ENCODE measurements at regions not wholly inside any gene's neighbourhood (a gene's known extent, or its start where the extent isn't known, plus 50 kb on each side); places are given as distances from the start of the nearest gene placed in this dataset.
"Not testable (repeated sequence)": the region's sequence is repeated elsewhere in the genome, so short reads cannot be mapped to it uniquely, and the experiment has no call there.

DNA sequence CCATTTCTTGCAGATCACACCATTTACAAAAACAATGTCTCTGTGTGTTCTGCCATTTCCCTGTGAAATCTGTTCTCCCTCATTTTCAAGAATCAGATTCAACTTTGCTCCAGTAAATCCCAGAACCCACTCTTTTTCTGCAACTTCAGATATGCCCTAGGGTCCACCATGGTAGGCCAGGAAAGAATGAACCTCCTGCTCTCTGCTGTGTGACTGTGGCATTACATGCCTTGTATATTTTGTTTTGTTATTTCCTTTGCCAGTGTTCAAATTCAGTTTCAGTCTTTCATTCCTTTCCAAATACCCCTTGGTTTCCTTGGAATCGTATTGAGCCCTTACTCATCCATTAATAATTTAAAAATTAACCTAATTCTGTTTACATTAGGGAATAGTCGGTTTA is 290.2 kb upstream of the VCX start:
- intact Hi-C loops (cut with DNase I) = no loop called here
- ATAC-seq = no peak
- DNase-seq (ENCODE audit: missing footprints) = no peak

DNA sequence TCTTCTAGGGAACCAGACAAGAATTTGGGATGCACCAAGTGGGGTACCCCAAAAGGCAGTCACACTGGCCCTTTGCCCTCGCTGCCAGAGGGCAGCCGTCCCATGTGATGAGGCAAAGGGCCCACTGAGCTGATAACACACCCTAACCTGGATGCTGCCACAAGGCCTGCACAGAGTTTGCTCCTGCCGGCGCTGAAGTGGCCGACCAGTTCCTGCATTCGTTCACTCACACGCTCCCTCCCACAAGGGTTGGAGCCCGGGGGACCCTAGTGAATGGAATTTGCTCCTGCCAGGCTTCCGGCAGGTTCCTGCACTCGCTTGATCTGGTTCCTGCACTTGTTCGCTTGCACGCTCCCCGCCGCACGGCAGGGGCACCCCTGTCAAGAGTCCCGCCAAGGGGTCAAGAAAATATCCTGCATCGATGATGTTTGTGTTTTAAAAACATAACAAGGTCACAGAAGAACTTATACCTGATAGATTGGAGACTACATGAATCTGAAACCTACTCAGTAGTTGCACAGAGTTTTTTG is 296.4 kb upstream of the VCX start:
- ATAC-seq (no peak), DNase-seq (ENCODE audit: missing footprints) (no peak)
- intact Hi-C loops (cut with DNase I) = no loop called here

DNA sequence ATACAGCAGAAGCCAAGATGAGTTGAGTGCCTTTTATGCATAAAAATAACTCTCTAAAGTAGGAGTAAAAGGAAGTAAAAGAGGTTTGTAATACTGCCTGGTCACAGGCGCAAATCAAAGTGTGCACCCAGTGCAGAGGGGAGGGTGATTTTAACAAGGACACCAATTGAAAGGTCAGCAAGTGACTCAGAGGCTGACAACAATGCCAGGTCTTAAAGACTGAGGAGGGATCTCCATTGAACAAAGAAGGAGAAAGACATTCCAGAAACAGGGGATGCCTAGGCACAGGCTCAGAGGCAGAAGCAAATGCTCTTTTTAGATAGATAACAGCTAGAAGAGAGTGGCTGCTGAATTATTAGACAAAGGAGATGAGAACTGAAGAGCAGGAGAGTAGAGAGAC is 297.4 kb upstream of the VCX start:
- DNase-seq (ENCODE audit: missing footprints) (no peak), ATAC-seq (no peak)
- intact Hi-C loops (cut with DNase I) = no loop called here

DNA sequence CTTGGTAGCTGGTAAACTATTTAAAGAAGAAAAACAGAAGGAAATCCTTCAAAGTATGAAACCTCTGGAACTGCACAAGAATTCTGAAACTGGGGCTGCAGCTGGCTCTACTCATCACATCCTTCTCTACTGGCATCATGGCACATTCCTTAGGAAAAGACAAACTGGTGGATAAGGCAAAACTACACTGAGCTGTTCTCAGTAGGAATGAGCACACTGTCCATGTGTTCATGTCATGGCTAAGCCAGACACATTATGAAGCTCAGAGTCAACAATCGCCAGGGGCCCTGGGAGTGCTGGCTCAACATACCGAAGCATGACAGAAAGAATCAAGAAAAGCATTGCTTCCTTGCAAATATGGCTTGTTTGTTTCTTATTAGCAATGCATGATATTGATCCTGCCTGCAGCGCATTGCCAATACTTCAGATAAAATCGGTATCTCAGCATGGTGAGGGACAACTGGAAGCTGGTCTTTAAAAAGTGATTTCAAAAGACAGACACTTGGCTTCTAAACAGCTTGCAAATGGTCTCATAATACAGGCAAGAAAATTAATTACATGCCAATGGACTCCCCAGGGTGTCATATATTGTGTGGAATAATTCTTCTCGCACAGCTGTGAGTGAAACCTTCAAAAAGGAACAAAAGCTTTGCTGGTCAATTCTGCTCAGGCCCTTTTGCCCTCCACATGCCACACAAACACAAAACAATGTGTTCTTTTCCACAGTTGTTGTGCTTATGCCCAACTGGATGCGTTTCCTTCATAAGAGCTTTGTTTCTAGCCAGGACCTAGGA is 300.2 kb upstream of the VCX start:
- intact Hi-C loops (cut with DNase I) = no loop called here
- ATAC-seq = no peak

DNA sequence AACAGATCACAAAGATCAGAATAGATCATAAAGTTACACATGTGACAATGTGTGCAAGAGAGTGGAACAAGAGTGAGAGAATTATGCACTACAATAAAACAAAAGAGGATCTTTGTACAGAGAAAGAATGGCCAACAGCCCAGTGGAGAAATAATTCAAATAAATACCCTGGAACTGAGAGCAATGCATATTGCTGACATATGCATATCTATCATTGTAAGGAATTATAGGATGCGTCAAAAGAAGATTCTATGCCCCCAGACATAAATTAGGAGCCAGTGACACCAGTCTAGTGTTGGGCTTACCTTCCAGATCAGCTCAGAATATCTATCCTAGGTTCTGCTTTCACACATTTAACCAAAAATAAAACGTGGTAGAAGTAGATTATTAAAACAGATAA is 320.1 kb upstream of the VCX start:
- intact Hi-C loops (cut with DNase I) = no loop called here
- DNase-seq (ENCODE audit: missing footprints) = no peak
- ATAC-seq = no peak

More for the DNA sequence above, 300.2 kb upstream of the VCX start:
- no peak for DNase-seq (ENCODE audit: missing footprints)

DNA sequence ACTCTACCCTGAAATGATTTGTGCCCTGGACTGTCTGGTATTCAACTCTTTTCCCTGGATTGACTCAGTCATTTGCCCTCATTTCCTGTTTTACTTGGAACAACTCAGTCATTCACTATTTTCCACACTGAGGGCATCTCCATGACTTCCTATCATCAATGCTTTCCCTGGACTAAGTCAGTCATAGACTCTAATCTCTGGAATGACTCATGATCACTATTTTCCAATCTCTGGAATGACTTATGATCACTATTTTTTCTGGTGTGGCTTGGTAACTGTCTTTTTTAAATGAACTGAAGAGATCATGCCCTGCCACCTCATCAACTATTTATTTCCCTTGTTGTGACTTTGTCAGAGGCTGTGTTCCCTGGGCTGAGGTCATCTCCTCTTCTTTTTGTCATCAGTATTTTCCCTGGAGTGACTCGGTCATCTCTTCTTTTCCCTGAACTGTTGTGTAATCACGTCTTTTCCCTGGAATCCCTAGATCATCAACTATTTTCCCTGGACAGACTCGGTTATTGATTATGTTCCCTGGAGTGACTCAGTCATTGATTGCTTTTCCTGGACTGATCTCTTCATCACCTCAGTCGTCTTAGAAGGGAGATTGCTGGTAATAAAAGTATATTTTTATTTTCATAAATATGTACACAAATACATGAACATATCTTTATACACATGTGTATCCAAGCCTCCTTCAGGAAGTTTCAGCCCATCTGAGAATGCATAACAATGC is 327.1 kb upstream of the VCX start:
- ATAC-seq (no peak), DNase-seq (ENCODE audit: missing footprints) (no peak)
- intact Hi-C loops (cut with DNase I) = no loop called here

DNA sequence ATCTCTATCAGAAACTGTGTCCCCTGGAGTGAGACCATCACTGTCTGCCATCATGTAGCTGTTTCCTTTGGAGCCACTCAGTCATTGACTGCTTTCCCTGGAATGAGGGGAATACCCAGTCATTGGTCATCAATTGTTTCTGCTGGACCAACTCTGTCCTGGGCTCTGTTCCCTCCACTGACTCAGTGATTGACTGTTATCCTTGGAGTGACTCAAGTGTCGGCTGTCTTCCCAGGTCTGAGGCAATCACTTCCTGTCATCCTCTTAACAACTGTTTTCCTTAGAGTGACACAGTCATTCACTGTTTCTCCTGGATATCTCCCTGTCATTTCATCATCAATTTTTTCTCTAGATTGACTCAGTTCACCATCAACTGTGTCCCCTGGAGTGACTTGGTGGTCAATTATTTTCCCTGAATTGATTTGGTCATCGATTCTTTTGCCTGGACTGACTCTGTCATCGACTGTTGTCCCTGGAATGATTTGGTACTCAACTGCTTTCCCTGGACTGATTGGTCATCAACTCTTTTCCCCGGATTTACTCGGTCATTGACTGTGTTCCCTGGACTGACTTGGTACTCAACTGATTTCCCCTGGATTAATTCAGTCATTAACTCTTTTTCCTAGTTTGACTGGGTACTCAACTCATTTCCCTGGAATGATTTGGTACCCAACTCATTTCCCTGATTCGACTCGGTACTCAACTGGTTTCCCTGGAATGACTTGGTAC is 327.9 kb upstream of the VCX start:
- no peak for ATAC-seq
- no peak for DNase-seq (ENCODE audit: missing footprints)
- intact Hi-C loops (cut with DNase I) = no loop called here

DNA sequence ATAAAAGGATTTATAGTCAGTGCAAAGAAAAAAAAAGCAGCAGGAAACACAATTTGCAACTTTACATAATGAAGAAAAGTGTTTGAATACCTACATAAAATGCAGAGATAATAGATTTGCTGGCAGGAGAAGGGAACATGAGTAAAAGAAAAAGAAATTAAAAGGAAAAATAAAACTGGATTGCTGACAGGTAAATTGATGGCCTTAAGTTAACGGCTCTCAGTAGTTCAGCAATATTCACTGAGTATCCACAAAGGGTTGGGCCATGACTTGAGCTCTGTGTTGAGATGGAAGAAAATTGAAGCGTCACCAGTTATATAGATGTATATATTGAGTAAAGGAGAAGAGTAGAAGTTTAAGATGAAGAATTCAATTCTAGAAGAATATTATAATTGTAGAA is 330.1 kb upstream of the VCX start:
- no peak for DNase-seq (ENCODE audit: missing footprints)
- intact Hi-C loops (cut with DNase I) = no loop called here
- ATAC-seq = no peak

DNA sequence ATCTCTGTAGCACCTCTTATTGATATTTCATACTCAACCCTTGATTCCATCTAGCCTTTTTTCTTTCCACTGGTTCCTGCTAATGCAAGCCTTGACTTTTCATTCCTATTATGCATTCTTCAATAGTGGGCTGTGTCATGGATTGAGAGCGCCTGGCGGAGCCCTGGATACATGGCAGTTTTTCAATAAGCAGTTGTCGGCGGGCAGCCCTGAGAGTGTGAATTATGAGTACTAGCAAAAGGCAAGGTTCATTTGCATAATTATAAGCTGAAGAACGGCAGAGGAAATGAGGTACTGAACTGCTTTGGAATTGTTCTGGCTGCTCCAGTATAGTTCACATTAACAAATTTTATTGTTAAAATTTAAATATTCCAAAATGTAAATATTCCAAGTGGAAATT is 339.7 kb upstream of the VCX start:
- no peak for ATAC-seq
- no peak for DNase-seq (ENCODE audit: missing footprints)
- intact Hi-C loops (cut with DNase I) = no loop called here

DNA sequence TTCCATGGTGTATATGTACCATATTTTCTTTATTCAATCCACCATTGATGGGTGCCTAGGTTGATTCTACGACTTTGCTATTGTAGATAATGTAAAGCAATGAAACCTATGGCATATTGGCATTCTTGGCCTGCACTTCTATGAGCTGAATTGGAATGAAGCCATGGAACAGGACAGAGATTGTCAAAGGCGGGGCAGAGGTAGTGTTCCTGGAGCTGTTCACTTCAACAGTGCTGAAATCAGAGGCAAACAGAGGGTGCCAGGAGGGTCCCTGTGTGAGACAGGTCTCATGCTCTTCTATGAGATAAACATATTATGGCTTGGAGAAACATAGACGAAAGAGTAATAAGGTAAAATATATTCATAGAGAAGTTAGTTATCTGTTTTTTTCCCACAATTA is 342.6 kb upstream of the VCX start:
- ATAC-seq (no peak), DNase-seq (ENCODE audit: missing footprints) (no peak)
- intact Hi-C loops (cut with DNase I) = no loop called here

DNA sequence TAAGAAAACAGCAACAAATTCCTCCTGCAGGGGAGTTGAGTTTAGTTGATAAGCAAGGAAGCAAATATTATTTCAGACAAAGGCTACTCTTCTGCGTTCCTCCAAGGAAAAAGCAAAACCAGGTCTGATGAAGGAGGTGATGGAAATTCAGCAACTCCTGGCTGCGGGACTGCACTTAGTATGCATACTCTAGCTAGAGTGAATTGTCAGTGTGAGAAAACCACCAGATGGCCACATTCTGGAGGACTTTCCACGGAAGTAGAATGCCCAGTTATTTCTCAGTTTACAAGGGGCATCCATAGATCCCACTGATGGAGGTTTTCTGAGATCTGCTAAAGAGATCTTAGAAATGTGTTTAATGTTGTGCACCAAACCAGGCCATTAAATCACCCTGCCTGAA is 338.6 kb upstream of the PUDP start:
- intact Hi-C loops (cut with DNase I) = no loop called here
- DNase-seq (ENCODE audit: missing footprints) = no peak
- ATAC-seq = no peak

DNA sequence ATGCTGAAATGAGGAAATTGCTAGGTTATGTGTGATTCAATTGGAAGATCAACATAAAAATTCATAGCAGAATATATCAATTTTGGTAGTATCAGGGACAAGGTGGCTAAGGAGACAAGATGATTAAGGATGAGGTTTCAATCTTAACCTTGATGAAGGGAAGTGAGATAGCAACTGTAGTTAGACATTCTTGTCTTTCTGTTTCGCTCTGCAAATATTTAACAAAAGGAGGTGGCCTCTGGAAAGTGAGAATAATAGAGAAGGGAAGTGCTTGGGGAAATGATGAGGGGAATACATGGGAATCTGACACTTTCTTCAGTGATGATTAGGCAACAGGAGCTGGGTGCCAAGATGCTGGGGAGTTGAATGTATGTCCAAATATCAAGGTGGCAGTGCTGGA is 337.1 kb upstream of the PUDP start:
- no peak for DNase-seq (ENCODE audit: missing footprints)
- intact Hi-C loops (cut with DNase I) = no loop called here
- no peak for ATAC-seq

DNA sequence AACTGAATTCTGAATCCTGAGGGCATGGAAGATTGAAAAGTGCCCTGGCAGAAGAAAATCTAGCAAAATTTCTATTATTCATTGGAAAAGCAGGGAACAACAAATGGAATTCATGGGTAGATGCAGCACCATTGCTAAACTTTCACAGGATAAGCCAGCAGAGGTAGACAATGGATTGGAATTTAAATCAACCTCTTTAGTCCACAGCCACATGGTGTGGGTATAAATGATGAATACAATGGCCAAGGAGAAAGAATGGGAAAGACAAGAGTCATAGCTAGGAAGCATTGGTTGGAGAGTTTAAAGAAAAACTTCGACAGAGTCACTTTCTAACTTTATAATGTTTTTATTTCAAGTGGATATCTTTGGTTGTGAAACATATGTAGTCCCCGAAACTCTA is 332.8 kb upstream of the PUDP start:
- ATAC-seq (no peak), DNase-seq (ENCODE audit: missing footprints) (no peak)
- intact Hi-C loops (cut with DNase I) = no loop called here

DNA sequence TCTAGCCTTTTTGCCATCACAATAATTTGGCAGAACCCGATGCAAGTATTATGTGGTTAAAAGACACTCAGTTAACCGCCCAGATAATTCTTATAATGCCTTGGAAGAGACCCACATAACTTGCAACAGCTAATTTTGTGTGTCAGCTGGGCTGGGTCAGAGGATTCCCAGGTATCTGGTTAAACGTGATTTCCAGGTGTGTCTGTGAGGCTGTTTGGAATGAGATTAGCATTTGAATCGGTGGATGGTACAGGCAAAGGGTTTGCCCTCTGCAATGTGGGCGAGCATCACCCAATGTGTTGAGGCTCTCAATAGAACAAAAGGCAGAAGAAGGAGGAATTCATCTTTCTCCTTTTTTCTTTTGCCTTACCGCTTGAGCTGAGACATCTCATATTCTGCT is 314.2 kb upstream of the PUDP start:
- no peak for ATAC-seq
- no peak for DNase-seq (ENCODE audit: missing footprints)
- intact Hi-C loops (cut with DNase I) = no loop called here

DNA sequence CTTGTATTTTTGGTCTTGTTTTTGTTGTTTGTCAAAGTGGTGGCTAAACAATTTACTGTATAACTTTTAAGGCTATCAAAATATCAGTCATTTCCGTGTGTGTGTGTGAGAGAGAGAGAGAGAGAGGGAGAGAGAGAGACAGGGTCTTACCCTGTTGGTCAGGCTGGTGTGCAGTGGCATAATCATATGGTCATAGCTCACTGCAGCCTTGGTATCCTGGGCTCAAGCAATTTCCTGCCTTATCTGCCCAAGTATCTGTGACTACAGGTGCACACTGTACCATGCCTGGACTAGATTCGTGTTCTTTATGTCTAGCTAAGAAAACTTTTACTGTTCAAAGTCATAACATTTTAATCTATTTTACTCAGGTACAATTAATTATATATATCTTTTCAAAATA is 313.1 kb upstream of the PUDP start:
- intact Hi-C loops (cut with DNase I); ATAC-seq: not testable (repeated sequence)

DNA sequence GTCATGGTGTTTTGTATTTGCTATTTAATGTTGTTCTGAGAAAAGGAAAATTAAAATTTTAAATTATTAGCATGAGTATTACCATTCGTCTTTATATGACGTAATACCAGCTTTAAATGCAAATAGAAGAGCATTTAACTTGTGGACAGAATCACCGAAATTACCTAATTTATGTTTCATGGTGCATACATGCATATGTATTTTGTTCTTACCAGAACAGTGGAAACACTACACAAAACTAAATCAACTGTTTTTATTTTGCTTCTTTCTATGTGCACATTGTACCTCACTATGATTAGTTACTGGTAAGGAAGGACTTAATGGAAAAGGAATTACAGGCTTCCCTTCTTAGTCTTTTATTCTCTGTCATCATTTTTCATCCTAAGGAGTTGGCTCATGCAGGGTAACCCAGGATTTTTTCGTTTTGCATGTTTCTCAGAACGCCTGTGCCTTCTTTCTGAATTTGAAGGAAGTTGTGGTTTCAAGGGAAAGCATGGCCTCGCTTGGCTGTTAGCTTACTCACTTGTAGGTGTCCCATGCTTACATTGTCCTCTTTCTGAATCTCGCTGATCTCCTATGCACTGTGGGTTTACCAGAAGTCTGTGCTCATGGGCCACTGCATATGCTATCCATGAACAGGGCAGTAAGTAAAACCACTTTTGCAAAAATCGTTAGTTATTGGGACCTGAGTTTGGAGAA is 300.0 kb upstream of the PUDP start:
- ATAC-seq = no peak
- DNase-seq (ENCODE audit: missing footprints) = no peak
- intact Hi-C loops (cut with DNase I) = no loop called here

More for the DNA sequence above, 313.1 kb upstream of the PUDP start:
- DNase-seq (ENCODE audit: missing footprints) = not testable (repeated sequence)

DNA sequence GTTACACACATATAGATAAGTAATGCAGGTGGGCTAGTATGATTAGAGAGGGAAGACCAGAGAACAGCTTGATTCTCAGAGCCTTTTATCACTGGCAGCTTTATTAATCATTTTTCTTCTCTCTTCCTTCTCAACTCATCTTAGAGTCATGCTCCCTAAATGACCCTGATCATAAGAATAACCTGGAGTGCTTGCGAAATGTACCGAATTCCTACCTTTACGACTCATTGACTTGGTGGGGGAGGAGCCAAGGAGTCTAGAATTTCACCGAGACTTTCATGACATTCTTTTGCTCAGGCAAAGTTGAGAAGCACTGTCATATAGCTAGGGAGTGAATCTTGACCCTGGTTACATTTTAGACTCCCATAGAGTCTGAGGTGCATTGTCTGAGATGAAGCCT is 298.9 kb upstream of the PUDP start:
- intact Hi-C loops (cut with DNase I) = no loop called here
- DNase-seq (ENCODE audit: missing footprints) (no peak), ATAC-seq (no peak)

DNA sequence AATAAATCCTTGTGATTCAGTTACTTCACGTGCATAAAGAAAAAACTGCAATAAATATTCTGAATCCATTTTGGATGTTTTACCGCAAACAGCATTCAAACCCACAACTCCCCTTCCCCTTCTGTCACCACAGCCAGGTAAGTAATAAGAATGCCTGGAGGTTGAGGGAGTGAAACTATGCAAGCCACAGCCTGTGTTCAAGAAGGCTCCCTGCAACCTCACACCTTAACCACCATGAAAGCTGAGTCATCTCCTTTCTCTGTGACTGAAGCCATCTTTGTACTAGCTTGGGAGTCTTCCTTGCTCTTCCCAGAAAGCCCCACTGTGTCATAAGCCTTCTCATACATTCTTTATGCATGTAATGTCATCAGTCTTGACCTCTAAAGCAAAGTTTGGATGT is 297.0 kb upstream of the PUDP start:
- ATAC-seq (no peak), DNase-seq (ENCODE audit: missing footprints) (no peak)
- intact Hi-C loops (cut with DNase I) = no loop called here

DNA sequence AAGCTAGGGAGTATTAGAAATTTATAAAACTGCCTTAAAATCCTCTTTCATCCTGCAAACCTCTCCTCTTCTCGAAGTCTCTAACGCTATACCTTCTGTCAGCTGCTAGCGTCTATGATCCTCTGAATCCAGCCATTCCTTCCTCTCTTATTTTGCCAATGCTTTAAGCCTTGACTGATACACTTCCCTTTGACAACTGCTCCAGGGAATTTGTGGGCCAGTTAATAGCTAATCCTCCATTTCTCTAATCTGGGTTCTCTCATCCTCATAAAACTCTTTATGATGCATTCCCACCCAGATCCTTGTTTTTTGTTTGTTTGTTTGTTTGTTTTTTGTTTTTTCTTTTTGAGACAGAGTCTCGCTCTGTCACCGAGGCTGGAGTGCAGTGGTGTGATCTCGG is 293.6 kb upstream of the PUDP start:
- ATAC-seq = no peak
- intact Hi-C loops (cut with DNase I) = no loop called here

More for the DNA sequence above, 293.6 kb upstream of the PUDP start:
- no peak for DNase-seq (ENCODE audit: missing footprints)
